BJ (cell line): ENCODE measurements at regions not wholly inside any gene's neighbourhood (a gene's known extent, or its start where the extent isn't known, plus 50 kb on each side); places are given as distances from the start of the nearest gene placed in this dataset.

ENCODE experiments used
- CTCF ChIA-PET: fragments of 350-600 bp; formaldehyde crosslinking; extraction: SDS; loops from one replicate; lab custom pipeline; 2021; ENCODE audit warnings: antibody characterized with exemption, inconsistent platforms; lab: Yijun Ruan, JAX
- POLR2A ChIA-PET: fragments of 300-600 bp; sonication (Branson Sonifier 250); formaldehyde crosslinking; extraction: SDS; loops from one replicate; lab custom pipeline; 2021; ENCODE audit warnings: antibody characterized with exemption; lab: Charles Lee
- DNase-seq: peaks from one replicate; pipeline ENCODE4 v3.0.0-alpha.2; 2011; ENCODE audit warnings: low read depth
- H3K27me3 ChIP-seq: 2 replicates; pipeline ENCODE4 v1.6.0; 2011; ENCODE audit warnings: low read length; ENCODE audit not compliant: control insufficient read depth, insufficient read depth
- H3K36me3 ChIP-seq: 2 replicates; pipeline ENCODE4 v1.5.1; 2011; ENCODE audit warnings: low read length; ENCODE audit not compliant: control insufficient read depth, insufficient read depth
- H3K4me3 ChIP-seq: 2 replicates; pipeline ENCODE4 v1.5.1; 2011; ENCODE audit warnings: low read depth, mild to moderate bottlenecking, control low read depth, low read length
- CTCF ChIP-seq: IDR thresholded peaks from 2 replicates; pipeline ENCODE4 v1.5.1; 2011; ENCODE audit warnings: low read depth, mild to moderate bottlenecking, control low read depth, inconsistent platforms, low read length, moderate library complexity; ENCODE audit not compliant: insufficient read depth

GRCh38 chr4:137700751-137701150, 168.5 kb upstream of the PCDH18 start:
- Histone ChIP-seq H3K36me3 (no peaks in the 10 kb centered on the region), H3K4me3 (no peak overlapping the region), H3K27me3 (no peaks in the 10 kb centered on the region)
- ChIA-PET POLR2A (no interaction called here), CTCF (interaction anchor here (0.5 kb wide), 1 partner anchor 16 kb away, joined by 3 read pairs; no protein-coding TSS in a partner anchor)
- no peak for TF ChIP-seq CTCF
- no peak for DNase-seq

- no peak for DNase-seq
- ChIA-PET CTCF (no interaction called here), POLR2A (interaction anchor here (0.7 kb wide), 1 partner anchor 524 kb away, joined by 6 read pairs; no protein-coding TSS in a partner anchor)
- TF ChIP-seq CTCF = no peak
- H3K4me3 ChIP-seq = no peak overlapping the region
- no peaks in the 10 kb centered on the region for H3K36me3 ChIP-seq
- H3K27me3 ChIP-seq = no peaks in the 10 kb centered on the region
These were observed 167.8 kb upstream of the PCDH18 start for GRCh38 chr4:137700072-137700471.

GRCh38 chr4:137694138-137694537, 161.8 kb upstream of the PCDH18 start:
- Histone ChIP-seq H3K27me3 (no peaks in the 10 kb centered on the region), H3K4me3 (no peak overlapping the region), H3K36me3 (no peaks in the 10 kb centered on the region)
- DNase-seq = no peak
- POLR2A ChIA-PET = no interaction called here
- CTCF ChIA-PET = interaction anchor here (1.6 kb wide), 1 partner anchor 10 kb away, joined by 4 read pairs; no protein-coding TSS in a partner anchor
- TF ChIP-seq CTCF = no peak

GRCh38 chr4:137693641-137694040, 161.3 kb upstream of the PCDH18 start:
- Histone ChIP-seq H3K36me3 (no peaks in the 10 kb centered on the region), H3K4me3 (no peak overlapping the region), H3K27me3 (no peaks in the 10 kb centered on the region)
- no peak for TF ChIP-seq CTCF
- CTCF ChIA-PET = no interaction called here
- POLR2A ChIA-PET = no interaction called here
- no peak for DNase-seq

GRCh38 chr4:137692205-137692604, 159.9 kb upstream of the PCDH18 start:
- H3K27me3 ChIP-seq = no peaks in the 10 kb centered on the region
- POLR2A ChIA-PET = no interaction called here
- TF ChIP-seq CTCF = no peak

More at GRCh38 chr4:137692205-137692604, 159.9 kb upstream of the PCDH18 start:
- no peak for DNase-seq
- Histone ChIP-seq H3K36me3 (no peaks in the 10 kb centered on the region), H3K4me3 (no peak overlapping the region)
- CTCF ChIA-PET = no interaction called here
